Trophoblast cell (in vitro differentiated cells and primary cell): ENCODE measurements at regions not wholly inside any gene's neighbourhood (a gene's known extent, or its start where the extent isn't known, plus 50 kb on each side); places are given as distances from the start of the nearest gene placed in this dataset.

Experiments
- DNase-seq, 2 donors: peaks; one replicate each; pipeline ENCODE4 v3.0.0-alpha.2; 2016
- H2AFZ ChIP-seq: 2 replicates; pipeline ENCODE4 v1.6.1; 2013; ENCODE audit warnings: low read length, moderate library complexity, mild to moderate bottlenecking; ENCODE audit not compliant: insufficient read depth, poor library complexity
- H2AK5ac ChIP-seq: 2 replicates; pipeline ENCODE4 v1.6.1; 2013; ENCODE audit warnings: mild to moderate bottlenecking, low read length
- H2BK120ac ChIP-seq: 2 replicates; pipeline ENCODE4 v1.6.1; 2013; ENCODE audit warnings: low read length, mild to moderate bottlenecking, moderate library complexity; ENCODE audit not compliant: insufficient read depth, poor library complexity
- H2BK12ac ChIP-seq: 2 replicates; pipeline ENCODE4 v1.6.1; 2013; ENCODE audit warnings: mild to moderate bottlenecking, low read length, moderate library complexity
- H2BK5ac ChIP-seq: 2 replicates; pipeline ENCODE4 v1.6.1; 2013; ENCODE audit warnings: low read length, low read depth, moderate library complexity, mild to moderate bottlenecking; ENCODE audit not compliant: poor library complexity
- H3K14ac ChIP-seq: 2 replicates; pipeline ENCODE4 v1.6.1; 2013; ENCODE audit warnings: mild to moderate bottlenecking, low read length
- H3K18ac ChIP-seq: 2 replicates; pipeline ENCODE4 v1.6.1; 2013; ENCODE audit warnings: mild to moderate bottlenecking, low read length
- H3K23ac ChIP-seq: 2 replicates; pipeline ENCODE4 v1.6.1; 2013; ENCODE audit warnings: low read length
- H3K27ac ChIP-seq: 2 replicates; pipeline ENCODE4 v1.5.1; 2013; ENCODE audit warnings: low read depth, mild to moderate bottlenecking, inconsistent platforms, low read length, moderate library complexity
- H3K27me3 ChIP-seq: 2 replicates; pipeline ENCODE4 v1.6.1; 2013; ENCODE audit warnings: inconsistent platforms, mild to moderate bottlenecking, low read length, moderate library complexity; ENCODE audit not compliant: insufficient read depth
- H3K36me3 ChIP-seq, 2 experiments: 1 replicate in 1 of 2; 2 replicates in 1 of 2; pipeline ENCODE4 v1.6.1; 2013; ENCODE audit warnings: low read length in 2 of 2, mild to moderate bottlenecking in 2 of 2, moderate library complexity in 1 of 2; ENCODE audit not compliant: insufficient read depth in 2 of 2, control insufficient read depth in 1 of 2
- H3K4ac ChIP-seq: 2 replicates; pipeline ENCODE4 v1.6.1; 2013; ENCODE audit warnings: low read depth, mild to moderate bottlenecking, low read length, moderate library complexity
- H3K4me1 ChIP-seq, 2 experiments: 1 replicate in 1 of 2; 2 replicates in 1 of 2; pipeline ENCODE4 v1.6.1; 2013; ENCODE audit warnings: low read length in 2 of 2, mild to moderate bottlenecking in 2 of 2, moderate library complexity in 1 of 2; ENCODE audit not compliant: insufficient read depth in 2 of 2, control insufficient read depth in 1 of 2
- H3K4me2 ChIP-seq: 2 replicates; pipeline ENCODE4 v1.6.1; 2013; ENCODE audit warnings: inconsistent platforms, mild to moderate bottlenecking, low read length, moderate library complexity
- H3K4me3 ChIP-seq: 2 replicates; pipeline ENCODE4 v1.5.1; 2013; ENCODE audit warnings: mild to moderate bottlenecking, low read depth, low read length, inconsistent platforms
- H3K79me1 ChIP-seq: one replicate; pipeline ENCODE4 v1.6.1; 2013; ENCODE audit warnings: low read length
- H3K79me2 ChIP-seq: 2 replicates; pipeline ENCODE4 v1.6.1; 2013; ENCODE audit warnings: low read length, mild to moderate bottlenecking; ENCODE audit not compliant: control insufficient read depth, insufficient read depth, poor library complexity
- H3K9ac ChIP-seq: 2 replicates; pipeline ENCODE4 v1.6.1; 2013; ENCODE audit warnings: mild to moderate bottlenecking, low read length
- H3K9me3 ChIP-seq: 2 replicates; pipeline ENCODE4 v1.6.1; 2013; ENCODE audit warnings: low read depth, mild to moderate bottlenecking, control low read depth, inconsistent platforms, low read length; ENCODE audit not compliant: insufficient read depth
- H4K12ac ChIP-seq: 2 replicates; pipeline ENCODE4 v1.6.1; 2013; ENCODE audit warnings: low read depth, mild to moderate bottlenecking, low read length, moderate library complexity
- H4K8ac ChIP-seq: 2 replicates; pipeline ENCODE4 v1.6.1; 2013; ENCODE audit warnings: low read depth, mild to moderate bottlenecking, low read length, moderate library complexity
- H4K91ac ChIP-seq: one replicate; pipeline ENCODE4 v1.6.1; 2013; ENCODE audit warnings: low read depth, mild to moderate bottlenecking, low read length, moderate library complexity
- WGBS: extraction: QIAGEN DNeasy Blood & Tissue Kit; methylation state at CpG from one replicate; pipeline ENCODE4 v1.1.7; 2013; ENCODE audit warnings: missing lambda C conversion rate; ENCODE audit not compliant: insufficient read length, insufficient coverage; ENCODE audit errors: extremely low coverage; 5-methylcytosine and 5-hydroxymethylcytosine counted together

DNA sequence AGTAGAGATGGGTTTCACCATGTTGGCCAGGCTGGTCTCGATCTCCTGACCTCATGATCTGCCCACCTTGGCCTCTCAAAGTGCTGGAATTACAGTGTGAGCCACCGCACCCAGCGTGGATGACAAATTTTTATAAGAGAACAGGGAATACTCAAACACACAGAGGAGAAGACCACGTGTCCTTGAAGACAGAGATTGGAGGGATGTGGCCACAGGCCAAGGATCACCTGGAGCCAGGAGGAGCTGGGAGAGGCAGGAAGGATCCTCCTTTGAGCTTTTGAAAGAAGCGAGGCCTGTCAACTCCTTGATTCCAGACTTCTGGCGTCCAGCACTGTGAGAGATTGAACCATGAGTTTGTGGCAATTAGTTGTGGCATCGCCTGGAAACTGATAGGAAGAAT, 1049.5 kb downstream of the TBC1D22A start:
- H3K79me2 ChIP-seq, result no peaks in the 10 kb centered on the region
- no peaks in the 10 kb centered on the region for H3K36me3 ChIP-seq
- H3K23ac ChIP-seq, result no peak overlapping the region
- WGBS, result no CpG with 5 or more reads among the region's 7 CpGs
- no peak overlapping the region for H2BK12ac ChIP-seq
- H2AK5ac ChIP-seq, result no peak overlapping the region
- H3K9ac ChIP-seq, result no peak overlapping the region
- peaks cover 10% of the 10 kb centered on the region for H3K9me3 ChIP-seq
- H4K91ac ChIP-seq, result no peak overlapping the region
- H3K18ac ChIP-seq, result no peak overlapping the region
- H4K8ac ChIP-seq, result no peak overlapping the region
- no peak overlapping the region for H2BK5ac ChIP-seq
- no peak for DNase-seq
- no peaks in the 10 kb centered on the region for H3K4me1 ChIP-seq
- no peak overlapping the region for H4K12ac ChIP-seq
- H3K14ac ChIP-seq, result no peak overlapping the region
- H3K79me1 ChIP-seq, result no peaks in the 10 kb centered on the region
- no peak overlapping the region for H2AFZ ChIP-seq
- H2BK120ac ChIP-seq, result no peak overlapping the region
- no peak overlapping the region for H3K4ac ChIP-seq
- no peaks in the 10 kb centered on the region for H3K27me3 ChIP-seq
- no peak overlapping the region for H3K27ac ChIP-seq
- H3K4me3 ChIP-seq, result no peak overlapping the region
- no peak overlapping the region for H3K4me2 ChIP-seq

DNA sequence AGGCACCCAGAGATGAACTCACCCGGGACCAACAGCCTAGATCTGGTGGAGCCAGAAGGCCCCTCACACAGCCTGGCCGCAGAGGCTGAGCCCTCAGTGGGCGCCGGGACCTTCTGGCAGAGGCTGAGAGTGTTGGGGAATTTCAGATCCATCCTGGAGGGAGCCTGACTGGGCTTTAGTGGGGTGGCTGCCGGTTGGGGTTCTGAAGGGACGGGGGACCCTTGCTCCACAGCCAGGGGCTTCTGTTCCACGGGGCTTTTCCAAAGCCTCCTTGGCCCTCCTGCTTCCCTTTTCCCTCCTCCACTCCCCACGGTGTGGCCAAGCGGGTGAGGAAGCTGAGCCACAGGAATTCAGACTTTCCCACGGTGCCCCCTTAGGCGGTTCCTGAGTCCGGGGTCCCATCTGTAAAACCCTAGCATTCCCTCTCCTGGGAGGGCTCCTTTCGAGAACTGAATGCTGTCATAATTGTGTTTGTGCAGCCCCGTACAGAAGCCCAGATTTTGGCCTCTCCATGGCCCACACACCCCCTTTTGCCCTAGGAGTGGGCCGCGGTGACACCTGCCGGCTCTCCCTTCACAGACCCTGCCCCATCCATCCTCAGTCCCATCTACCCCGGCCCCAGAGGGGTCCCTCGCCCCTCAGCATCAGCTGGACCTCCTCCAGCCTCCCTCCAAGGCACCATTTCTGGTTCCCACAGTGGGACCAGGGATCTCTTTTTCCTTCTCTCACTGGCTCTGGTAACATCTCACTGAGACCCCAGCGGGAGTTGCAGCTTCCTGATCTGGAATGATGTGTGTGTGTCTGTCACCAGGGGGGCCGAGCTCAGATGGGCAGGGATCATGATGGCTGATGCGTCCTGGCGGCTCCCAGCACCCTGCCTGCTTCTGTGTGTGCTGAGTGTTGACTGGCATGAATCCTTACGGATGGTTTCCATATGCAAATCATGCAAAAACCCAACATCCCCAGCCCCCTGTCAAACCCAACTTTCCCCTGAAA, 1048.4 kb downstream of the TBC1D22A start:
- no peak overlapping the region for H2BK12ac ChIP-seq
- H2AFZ ChIP-seq, result no peak overlapping the region
- H2BK5ac ChIP-seq, result no peak overlapping the region
- no peak overlapping the region for H2BK120ac ChIP-seq
- no peak overlapping the region for H3K4me2 ChIP-seq
- H4K12ac ChIP-seq, result no peak overlapping the region
- no peaks in the 10 kb centered on the region for H3K4me1 ChIP-seq
- no peak overlapping the region for H3K9ac ChIP-seq
- H3K79me2 ChIP-seq, result no peaks in the 10 kb centered on the region
- peaks cover 9% of the 10 kb centered on the region for H3K9me3 ChIP-seq
- H3K27ac ChIP-seq, result no peak overlapping the region
- no peak overlapping the region for H3K18ac ChIP-seq
- WGBS, result no CpG with 5 or more reads among the region's 24 CpGs
- H4K91ac ChIP-seq, result no peak overlapping the region
- no peak for DNase-seq
- no peak overlapping the region for H3K23ac ChIP-seq
- no peak overlapping the region for H3K4ac ChIP-seq
- no peak overlapping the region for H2AK5ac ChIP-seq
- no peaks in the 10 kb centered on the region for H3K36me3 ChIP-seq
- H3K14ac ChIP-seq, result no peak overlapping the region
- no peak overlapping the region for H4K8ac ChIP-seq
- H3K4me3 ChIP-seq, result no peak overlapping the region
- no peaks in the 10 kb centered on the region for H3K27me3 ChIP-seq
- H3K79me1 ChIP-seq, result no peaks in the 10 kb centered on the region

DNA sequence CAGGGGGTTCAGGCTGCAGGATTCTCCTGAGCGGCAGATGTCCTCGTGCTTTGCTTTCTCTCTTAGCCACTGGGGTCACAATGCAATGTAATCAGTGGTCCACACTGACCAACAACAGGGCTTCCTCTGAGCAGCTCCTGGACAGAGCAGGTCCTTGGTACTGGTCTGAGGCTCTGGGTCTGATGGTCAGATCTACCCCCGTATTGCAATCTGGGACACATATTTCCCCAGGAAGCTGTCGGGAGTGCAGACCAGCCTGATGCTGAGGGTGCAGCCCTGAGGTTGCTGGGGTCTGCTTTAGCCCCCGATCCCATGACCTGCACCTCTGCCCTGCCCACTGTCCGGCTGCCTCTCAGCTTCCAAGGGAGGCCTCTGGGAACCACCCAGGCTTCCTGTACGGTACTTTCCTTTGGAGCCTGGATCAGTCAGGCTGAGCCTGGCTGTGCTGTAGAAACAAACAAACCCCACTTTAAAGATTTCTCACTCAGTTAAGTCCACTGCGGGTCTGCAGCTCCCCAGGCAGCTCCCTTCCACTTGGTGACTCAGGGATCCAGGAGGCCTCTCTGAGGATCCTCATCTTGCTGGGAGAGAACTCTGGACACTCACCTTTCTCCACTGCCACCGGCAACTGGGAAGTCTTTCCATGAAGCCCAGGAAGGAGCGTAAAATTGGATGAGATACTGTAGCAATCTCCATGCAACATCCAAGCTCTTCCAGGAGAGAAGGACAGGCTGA, 1046.6 kb downstream of the TBC1D22A start:
- Histone ChIP-seq H2AK5ac (no peak overlapping the region), H3K27me3 (no peaks in the 10 kb centered on the region), H3K14ac (no peak overlapping the region), H2BK120ac (no peak overlapping the region), H3K4me3 (no peak overlapping the region), H4K12ac (no peak overlapping the region), H2BK5ac (no peak overlapping the region), H2AFZ (no peak overlapping the region), H3K36me3 (no peaks in the 10 kb centered on the region), H4K8ac (no peak overlapping the region), H3K79me2 (no peaks in the 10 kb centered on the region), H3K9ac (no peak overlapping the region), H3K4ac (no peak overlapping the region), H3K4me1 (no peaks in the 10 kb centered on the region), H3K23ac (no peak overlapping the region), H3K9me3 (peaks cover 1% of the 10 kb centered on the region), H4K91ac (no peak overlapping the region), H3K79me1 (no peaks in the 10 kb centered on the region), H3K18ac (no peak overlapping the region), H3K27ac (no peak overlapping the region), H2BK12ac (no peak overlapping the region), H3K4me2 (no peak overlapping the region)
- no peak for DNase-seq
- no CpG with 5 or more reads among the region's 10 CpGs for WGBS

DNA sequence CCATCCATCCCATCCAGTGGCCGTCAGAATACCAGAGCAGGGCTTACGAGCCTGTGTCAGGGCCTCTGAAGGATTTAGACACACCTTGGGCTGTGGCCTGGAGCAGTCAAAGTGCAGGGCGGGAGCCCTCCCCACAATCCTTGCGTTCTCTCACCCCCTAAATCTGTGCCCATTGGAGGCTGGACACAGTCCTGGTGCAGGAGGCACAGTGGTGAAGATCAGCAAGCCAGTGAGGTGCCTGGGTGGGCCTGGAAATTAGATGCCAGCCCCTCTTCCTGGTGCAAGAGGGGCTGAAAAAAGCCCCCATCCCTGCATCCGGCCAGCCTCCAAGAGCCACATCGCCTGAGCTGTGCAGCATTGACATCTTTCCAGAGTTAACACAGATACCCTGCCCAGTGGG, 1045.8 kb downstream of the TBC1D22A start:
- no peaks in the 10 kb centered on the region for H3K79me2 ChIP-seq
- DNase-seq, result no peak
- no peak overlapping the region for H3K4me3 ChIP-seq
- no peak overlapping the region for H3K14ac ChIP-seq
- H2BK5ac ChIP-seq, result no peak overlapping the region
- no peak overlapping the region for H3K23ac ChIP-seq
- H2BK120ac ChIP-seq, result no peak overlapping the region
- no peak overlapping the region for H3K18ac ChIP-seq
- H2BK12ac ChIP-seq, result no peak overlapping the region
- no peak overlapping the region for H3K9ac ChIP-seq
- H4K91ac ChIP-seq, result no peak overlapping the region
- no peak overlapping the region for H2AFZ ChIP-seq
- no peak overlapping the region for H4K12ac ChIP-seq
- H3K4me2 ChIP-seq, result no peak overlapping the region
- no peaks in the 10 kb centered on the region for H3K4me1 ChIP-seq
- no peak overlapping the region for H2AK5ac ChIP-seq
- H3K36me3 ChIP-seq, result no peaks in the 10 kb centered on the region
- no peaks in the 10 kb centered on the region for H3K27me3 ChIP-seq
- no peaks in the 10 kb centered on the region for H3K79me1 ChIP-seq
- peaks cover 1% of the 10 kb centered on the region for H3K9me3 ChIP-seq
- no peak overlapping the region for H4K8ac ChIP-seq
- H3K27ac ChIP-seq, result no peak overlapping the region
- WGBS, result no CpG with 5 or more reads among the region's 6 CpGs
- no peak overlapping the region for H3K4ac ChIP-seq
